Esophagus squamous epithelium (tissue), 4 donors: ENCODE measurements at regions not wholly inside any gene's neighbourhood (a gene's known extent, or its start where the extent isn't known, plus 50 kb on each side); places are given as distances from the start of the nearest gene placed in this dataset.

Experiments
- POLR2A ChIP-seq, 4 donors: fragments of 450-650 bp; IDR thresholded peaks; one replicate each; pipeline ENCODE4 v1.6.1; 2017; ENCODE audit warnings: antibody characterized with exemption in 4 of 4, mild to moderate bottlenecking in 4 of 4, moderate library complexity in 3 of 4
- TF ChIP-seq, protein P1 (sequence below), 6 experiments: fragments of 450-650 bp in 4 of 6; fragments of 200-600 bp in 2 of 6; sonication (generic) in 2 of 6; IDR thresholded peaks; one replicate each; pipeline ENCODE4 v1.5.1; 2016 to 2019; ENCODE audit warnings: antibody characterized with exemption in 6 of 6, mild to moderate bottlenecking in 4 of 6, moderate library complexity in 4 of 6

DNA sequence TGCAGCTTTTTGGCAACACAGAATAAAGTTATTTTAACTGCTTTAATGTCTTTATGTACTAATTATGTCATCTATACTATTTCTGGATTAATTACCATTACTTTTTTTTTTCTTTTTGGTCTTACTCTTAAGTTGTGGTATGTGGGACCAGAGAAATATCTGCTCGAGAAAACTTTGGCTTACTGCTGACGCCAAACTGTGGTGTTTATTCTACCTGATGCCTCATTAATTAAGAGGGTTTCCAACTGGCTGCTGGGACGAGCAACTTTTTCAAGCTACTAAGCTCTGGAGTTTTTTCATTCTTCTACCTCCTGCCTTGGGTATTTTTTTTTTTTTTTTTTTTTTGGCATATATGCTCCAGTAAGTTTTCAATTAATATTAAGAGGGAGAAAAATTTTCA lies 1257.5 kb downstream of the FSCB start:
- TF ChIP-seq, protein P1, sequence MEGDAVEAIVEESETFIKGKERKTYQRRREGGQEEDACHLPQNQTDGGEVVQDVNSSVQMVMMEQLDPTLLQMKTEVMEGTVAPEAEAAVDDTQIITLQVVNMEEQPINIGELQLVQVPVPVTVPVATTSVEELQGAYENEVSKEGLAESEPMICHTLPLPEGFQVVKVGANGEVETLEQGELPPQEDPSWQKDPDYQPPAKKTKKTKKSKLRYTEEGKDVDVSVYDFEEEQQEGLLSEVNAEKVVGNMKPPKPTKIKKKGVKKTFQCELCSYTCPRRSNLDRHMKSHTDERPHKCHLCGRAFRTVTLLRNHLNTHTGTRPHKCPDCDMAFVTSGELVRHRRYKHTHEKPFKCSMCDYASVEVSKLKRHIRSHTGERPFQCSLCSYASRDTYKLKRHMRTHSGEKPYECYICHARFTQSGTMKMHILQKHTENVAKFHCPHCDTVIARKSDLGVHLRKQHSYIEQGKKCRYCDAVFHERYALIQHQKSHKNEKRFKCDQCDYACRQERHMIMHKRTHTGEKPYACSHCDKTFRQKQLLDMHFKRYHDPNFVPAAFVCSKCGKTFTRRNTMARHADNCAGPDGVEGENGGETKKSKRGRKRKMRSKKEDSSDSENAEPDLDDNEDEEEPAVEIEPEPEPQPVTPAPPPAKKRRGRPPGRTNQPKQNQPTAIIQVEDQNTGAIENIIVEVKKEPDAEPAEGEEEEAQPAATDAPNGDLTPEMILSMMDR (IDR thresholded peaks at IDR 0.05) = no peak
- TF ChIP-seq POLR2A (IDR thresholded peaks at IDR 0.05) = no peak
